ENCODE measurements at regions not wholly inside any gene's neighbourhood (a gene's known extent, or its start where the extent isn't known, plus 50 kb on each side); places are given as distances from the start of the nearest gene placed in this dataset.

GRCh38 chr13:84686973-84687372 is 804.7 kb upstream of the SLITRK1 start:
- TF ChIP-seq CTCF (IDR thresholded peaks at IDR 0.05) (no peak), POLR2A (IDR thresholded peaks at IDR 0.05) (no peak), POLR2AphosphoS5 (IDR thresholded peaks at IDR 0.05) (no peak)

Measured in stomach (tissue), 4 donors.